ENCODE measurements at regions not wholly inside any gene's neighbourhood (a gene's known extent, or its start where the extent isn't known, plus 50 kb on each side); places are given as distances from the start of the nearest gene placed in this dataset.
A peak's percentile ranks its signal among the peaks of the same experiment; 100 is the strongest.

DNA sequence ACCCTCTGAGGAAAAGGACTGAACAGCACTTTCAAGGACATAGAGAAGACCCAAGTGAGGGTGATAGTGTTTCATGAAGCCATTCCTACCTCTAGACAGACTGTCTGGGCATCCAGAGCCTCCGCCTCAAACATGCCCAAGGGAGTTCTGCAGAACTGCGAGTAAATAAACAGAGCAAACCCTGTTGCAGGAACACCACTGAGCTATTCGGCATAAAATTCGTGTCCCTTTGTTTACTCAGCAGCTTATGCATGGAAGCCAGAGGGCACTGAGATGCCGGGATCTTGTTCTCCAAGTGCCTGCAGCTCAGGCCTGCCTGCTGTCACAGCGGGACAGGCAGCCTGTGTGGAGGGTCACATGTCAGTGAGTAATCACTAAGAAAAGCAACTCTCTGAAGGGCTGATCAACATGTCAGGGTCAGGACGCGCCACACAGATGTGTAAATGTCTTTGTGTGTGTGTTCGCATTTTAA, 164.9 kb upstream of the HEY2 start:
- H3K23ac ChIP-seq (ENCODE audit: low read depth, low read length): no peak overlapping the region
- no peak overlapping the region for H4K5ac ChIP-seq (ENCODE audit: low read depth, low read length)
- no peak overlapping the region for H3K4me3 ChIP-seq (ENCODE audit: insufficient read depth, low read depth, low read length)
- no peaks in the 10 kb centered on the region for H3K4me1 ChIP-seq (ENCODE audit: control insufficient read depth, insufficient read depth, low read length)
- no peak overlapping the region for H3K9ac ChIP-seq (ENCODE audit: low read depth, low read length)
- no peak overlapping the region for H4K8ac ChIP-seq (ENCODE audit: low read depth in 2 of 2, low read length in 2 of 2)
- H2AK5ac ChIP-seq (ENCODE audit: low read depth, low read length): no peak overlapping the region
- no peaks in the 10 kb centered on the region for H3K9me3 ChIP-seq (ENCODE audit: control insufficient read depth, insufficient read depth, low read length)
- H2BK120ac ChIP-seq (ENCODE audit: low read depth, low read length): no peak overlapping the region
- no peaks in the 10 kb centered on the region for H3K27me3 ChIP-seq (ENCODE audit: control insufficient read depth, insufficient read depth, low read length)
- H2AFZ ChIP-seq (replicated peaks; ENCODE audit: low read length, poor library complexity): no peak overlapping the region
- H2BK5ac ChIP-seq (ENCODE audit: low read depth, low read length, poor library complexity, severe bottlenecking): no peak overlapping the region
- no peak overlapping the region for H3K14ac ChIP-seq (replicated peaks; ENCODE audit: low read depth, low read length)
- no peak overlapping the region for H2BK15ac ChIP-seq (ENCODE audit: low read depth, low read length)
- no peak overlapping the region for H3K18ac ChIP-seq (ENCODE audit: low read depth, low read length)
- BruUV-seq (replicated peaks): no TSS peak
- no peaks in the 10 kb centered on the region for H3K79me1 ChIP-seq (ENCODE audit: low read depth in 1 of 2, low read length in 2 of 2)
- no peak overlapping the region for H4K91ac ChIP-seq (ENCODE audit: insufficient read depth, low read depth, low read length)
- H3K36me3 ChIP-seq (ENCODE audit: control insufficient read depth, insufficient read depth, low read length): no peaks in the 10 kb centered on the region
- H3K4ac ChIP-seq (ENCODE audit: low read depth, low read length): no peak overlapping the region
- TF ChIP-seq CHD1 (IDR thresholded peaks at IDR 0.05; ENCODE audit: low read depth, low read length) (no peak), MXI1 (IDR thresholded peaks at IDR 0.05; ENCODE audit: borderline replicate concordance, low read depth, low read length) (no peak), RAD21 (IDR thresholded peaks at IDR 0.05; ENCODE audit: low read length) (no peak), CEBPB (IDR thresholded peaks at IDR 0.05; ENCODE audit: low read depth, low read length) (no peak), SMC3 (IDR thresholded peaks at IDR 0.05; ENCODE audit: low read depth, low read length) (no peak), RCOR1 (IDR thresholded peaks at IDR 0.05; ENCODE audit: insufficient replicate concordance, low read length) (no peak), MAFK (IDR thresholded peaks at IDR 0.05; ENCODE audit: low read depth, low read length) (no peak), POLR2A (IDR thresholded peaks at IDR 0.05; ENCODE audit: low read depth, low read length) (no peak), FOS (IDR thresholded peaks at IDR 0.05; ENCODE audit: low read depth, low read length) (no peak), NFE2L2 (IDR thresholded peaks at IDR 0.05; ENCODE audit: low read depth, low read length) (no peak), MAZ (IDR thresholded peaks at IDR 0.05; ENCODE audit: borderline replicate concordance, low read depth, low read length) (no peak)
- TF ChIP-seq, protein P1, sequence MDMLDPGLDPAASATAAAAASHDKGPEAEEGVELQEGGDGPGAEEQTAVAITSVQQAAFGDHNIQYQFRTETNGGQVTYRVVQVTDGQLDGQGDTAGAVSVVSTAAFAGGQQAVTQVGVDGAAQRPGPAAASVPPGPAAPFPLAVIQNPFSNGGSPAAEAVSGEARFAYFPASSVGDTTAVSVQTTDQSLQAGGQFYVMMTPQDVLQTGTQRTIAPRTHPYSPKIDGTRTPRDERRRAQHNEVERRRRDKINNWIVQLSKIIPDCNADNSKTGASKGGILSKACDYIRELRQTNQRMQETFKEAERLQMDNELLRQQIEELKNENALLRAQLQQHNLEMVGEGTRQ (IDR thresholded peaks at IDR 0.05; ENCODE audit: low read depth, low read length): no peak
- TF ChIP-seq, protein P2, sequence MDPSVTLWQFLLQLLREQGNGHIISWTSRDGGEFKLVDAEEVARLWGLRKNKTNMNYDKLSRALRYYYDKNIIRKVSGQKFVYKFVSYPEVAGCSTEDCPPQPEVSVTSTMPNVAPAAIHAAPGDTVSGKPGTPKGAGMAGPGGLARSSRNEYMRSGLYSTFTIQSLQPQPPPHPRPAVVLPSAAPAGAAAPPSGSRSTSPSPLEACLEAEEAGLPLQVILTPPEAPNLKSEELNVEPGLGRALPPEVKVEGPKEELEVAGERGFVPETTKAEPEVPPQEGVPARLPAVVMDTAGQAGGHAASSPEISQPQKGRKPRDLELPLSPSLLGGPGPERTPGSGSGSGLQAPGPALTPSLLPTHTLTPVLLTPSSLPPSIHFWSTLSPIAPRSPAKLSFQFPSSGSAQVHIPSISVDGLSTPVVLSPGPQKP (IDR thresholded peaks at IDR 0.05; ENCODE audit: borderline replicate concordance, low read depth, low read length): no peak
- H2AK9ac ChIP-seq (replicated peaks; ENCODE audit: low read depth, low read length, poor library complexity): no peak overlapping the region
- in situ Hi-C loops (cut with MboI; ENCODE audit: low sequenced_read_pairs) (no loop called here), dilution Hi-C loops (cut with HindIII; ENCODE audit: low sequenced_read_pairs, unreplicated experiment) (no loop called here), intact Hi-C loops (cut with micrococcal nuclease) (no loop called here)
- H3K27ac ChIP-seq (ENCODE audit: insufficient read depth, low read length): no peak overlapping the region
- no peaks in the 10 kb centered on the region for H3K9me1 ChIP-seq (ENCODE audit: insufficient read depth, low read length)
- POLR2A ChIA-PET (ENCODE audit: unreplicated experiment): no interaction called here
- CTCF ChIA-PET: no interaction called here
- H3K56ac ChIP-seq (ENCODE audit: extremely low read depth, insufficient read depth, low read length): no peak overlapping the region
- WGBS, 2 experiments (ENCODE audit: extremely low coverage in 2 of 2, insufficient read length in 1 of 2): 32% methylated on average over 4 of the region's 9 CpGs; no CpG with 5 or more reads in 1 of the 2 experiments
- H4K20me1 ChIP-seq (ENCODE audit: insufficient read depth, low read length): no peaks in the 10 kb centered on the region
- no peak overlapping the region for H3K4me2 ChIP-seq (ENCODE audit: low read depth, low read length)
- DNase-seq: peak; percentile 1
- ATAC-seq (ENCODE audit: low read depth): no peak; the same call in 1 of the 2 replicates
- H2BK20ac ChIP-seq (ENCODE audit: low read depth, low read length): no peak overlapping the region
